Activated CD4-positive, alpha-beta T cell treated with anti-CD3 and anti-CD28 coated beads, Interleukin-2, Interleukin-4, amounts not matched to agents 100 ng/mL and 50 ng/mL, durations not matched to agents 16 hours and 8 hours (primary cell): ENCODE measurements at regions not wholly inside any gene's neighbourhood (a gene's known extent, or its start where the extent isn't known, plus 50 kb on each side); places are given as distances from the start of the nearest gene placed in this dataset.
"Not testable (repeated sequence)": the region's sequence is repeated elsewhere in the genome, so short reads cannot be mapped to it uniquely, and the experiment has no call there.

Experiments used
- DNase-seq: peaks from one replicate; pipeline ENCODE4 v3.0.0-alpha.2; 2020; ENCODE audit warnings: low spot score

- no peak for DNase-seq
Observed at GRCh38 chr6:150683320-150683719, 83.6 kb downstream of the PLEKHG1 start.

DNA sequence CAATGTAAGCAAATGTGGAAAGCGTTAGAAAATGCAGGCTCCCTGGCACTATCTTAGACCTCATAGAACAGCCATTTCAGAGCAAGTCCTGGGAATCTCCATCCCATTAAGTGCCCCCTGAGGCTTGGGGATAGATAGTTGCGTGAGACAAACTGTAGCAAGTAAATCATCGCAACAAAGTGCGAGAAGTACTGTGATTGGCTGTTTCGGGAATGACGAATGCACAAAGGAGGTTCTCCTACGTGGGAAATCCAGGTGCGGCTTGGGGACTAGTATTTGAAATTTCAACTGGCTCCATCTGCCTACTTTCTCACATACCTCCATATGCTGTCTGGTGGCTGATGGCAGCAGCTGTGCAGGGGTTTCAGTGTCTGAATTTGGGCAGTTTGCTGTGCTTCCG, 84.5 kb downstream of the PLEKHG1 start:
- DNase-seq, result no peak

DNA sequence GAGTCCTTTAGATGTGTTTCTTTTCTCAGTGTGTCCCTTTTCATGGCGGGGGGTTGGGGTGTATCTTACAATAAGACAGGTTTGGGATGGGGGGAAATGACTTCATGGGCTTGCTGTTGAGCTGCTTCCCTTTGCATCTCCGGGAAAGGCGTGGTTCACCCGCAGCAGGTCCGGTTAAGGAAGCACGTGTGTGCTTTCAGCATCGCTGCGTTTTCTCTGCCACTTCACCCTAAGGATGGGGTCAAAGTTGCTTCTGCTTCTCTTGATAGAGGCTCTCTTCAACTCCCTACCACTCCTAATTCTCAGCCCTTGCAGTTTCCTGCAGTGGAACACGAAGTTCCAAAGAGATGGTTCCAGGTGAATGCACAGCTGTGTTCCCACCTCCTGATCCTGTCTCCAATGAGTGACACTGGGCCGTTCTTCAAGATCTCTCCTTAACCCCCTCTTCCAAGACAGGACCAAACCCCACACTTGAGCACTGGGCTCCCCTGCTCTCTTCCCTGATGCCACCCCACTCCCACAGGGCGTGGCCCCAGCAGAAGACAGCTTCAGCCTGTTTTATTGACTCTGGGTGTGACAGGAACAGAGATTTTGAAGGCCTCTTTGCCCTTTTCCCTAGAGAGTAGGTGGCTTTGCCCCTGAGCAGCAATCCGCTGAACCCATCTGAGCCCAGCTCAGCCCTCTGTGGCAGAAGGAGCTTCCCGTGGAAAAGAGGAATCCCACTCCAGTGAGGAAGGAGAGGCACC, 85.2 kb downstream of the PLEKHG1 start:
- no peak for DNase-seq

GRCh38 chr6:150685860-150686259, 86.2 kb downstream of the PLEKHG1 start:
- peak; percentile 39 for DNase-seq

DNA sequence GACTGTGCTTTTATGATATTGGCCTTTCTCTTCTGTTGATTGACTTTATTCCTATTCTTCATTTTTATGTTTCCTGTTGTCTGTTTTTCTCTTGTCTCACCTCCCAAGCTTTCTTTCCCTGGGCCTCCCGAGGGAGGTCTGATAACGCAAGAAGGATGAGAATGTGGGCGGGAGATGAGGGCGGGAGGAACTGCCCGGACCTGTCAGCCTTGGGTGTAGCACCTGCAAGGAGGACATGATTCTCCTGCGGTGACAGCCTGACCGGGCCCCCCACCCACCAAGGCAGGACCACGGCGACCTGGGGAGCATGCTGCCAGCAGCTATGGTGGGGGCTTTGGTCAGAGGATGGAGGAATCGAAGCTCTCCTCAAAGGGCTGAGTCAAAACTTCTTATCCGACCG, 86.9 kb downstream of the PLEKHG1 start:
- DNase-seq, result no peak

- DNase-seq, result no peak
Observed at GRCh38 chr6:150687508-150687907, 87.8 kb downstream of the PLEKHG1 start.

DNA sequence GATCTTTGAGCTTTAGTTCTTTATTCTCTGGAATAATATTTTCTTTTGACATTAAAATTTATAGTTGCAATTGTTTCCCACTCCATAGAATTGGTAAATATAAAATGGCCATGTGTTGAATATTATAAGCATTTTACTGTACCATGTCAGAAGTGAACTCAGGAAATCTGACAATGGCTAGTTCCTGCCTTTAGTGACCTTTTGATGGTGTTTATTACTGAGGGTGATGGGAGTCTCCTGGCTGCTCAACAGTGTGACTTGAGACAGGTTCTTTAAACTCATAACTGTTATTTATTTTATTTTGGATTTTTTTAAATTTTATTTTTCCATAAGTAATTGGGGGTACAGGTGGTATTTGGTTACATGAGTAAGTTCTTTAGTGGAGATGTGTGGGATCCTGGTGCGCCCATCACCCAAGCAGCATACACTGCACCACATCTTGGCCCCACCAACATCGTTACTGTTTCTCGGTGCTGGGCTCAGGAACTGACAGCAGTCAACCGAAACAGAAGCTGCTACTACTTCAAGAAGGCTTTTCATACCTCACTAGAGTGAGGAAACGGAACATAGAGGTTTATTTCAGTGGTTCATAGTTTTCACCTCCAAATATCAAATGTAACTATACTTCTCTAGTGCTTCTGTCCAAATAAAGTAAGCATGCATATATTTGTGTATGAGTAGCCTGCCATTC, 90.4 kb downstream of the PLEKHG1 start:
- no peak for DNase-seq

DNA sequence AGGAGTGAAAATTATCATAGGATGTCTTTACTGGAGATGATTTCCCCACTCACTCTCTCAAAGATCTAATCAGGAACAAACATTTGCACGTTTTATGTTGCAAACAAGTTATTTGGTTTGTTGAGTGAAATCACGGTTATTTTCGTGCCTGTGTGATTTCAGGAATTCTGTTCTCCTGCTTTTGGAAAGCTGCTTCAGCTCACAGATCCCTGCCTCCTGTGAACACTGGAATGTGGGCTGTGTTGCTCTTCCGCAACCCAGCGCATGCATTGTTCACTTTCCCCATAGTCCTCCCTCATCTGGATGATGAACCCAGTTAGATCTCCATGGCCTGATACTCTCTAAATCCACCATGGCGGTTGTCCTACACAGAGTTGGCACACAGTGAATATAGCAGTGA, 91.0 kb downstream of the PLEKHG1 start:
- DNase-seq, result no peak

DNA sequence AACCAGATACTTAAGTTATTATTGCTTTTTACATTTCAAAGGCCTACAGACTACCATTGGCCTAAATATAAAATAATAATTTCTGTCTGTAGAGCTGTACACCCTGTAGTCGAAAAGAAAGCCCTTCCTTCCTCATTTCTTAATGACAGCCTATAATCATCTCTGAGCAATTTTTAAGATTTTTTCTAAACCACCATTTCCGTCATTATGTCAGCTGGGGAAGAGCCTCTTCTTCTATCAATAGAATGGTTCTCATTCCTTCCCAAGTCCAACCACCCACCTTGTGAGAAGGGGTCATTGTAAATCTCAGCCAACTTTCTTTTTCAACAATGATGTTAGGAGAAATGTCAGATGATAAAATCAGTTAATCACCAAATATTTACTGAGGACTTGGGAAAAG, 91.8 kb downstream of the PLEKHG1 start:
- no peak for DNase-seq

DNA sequence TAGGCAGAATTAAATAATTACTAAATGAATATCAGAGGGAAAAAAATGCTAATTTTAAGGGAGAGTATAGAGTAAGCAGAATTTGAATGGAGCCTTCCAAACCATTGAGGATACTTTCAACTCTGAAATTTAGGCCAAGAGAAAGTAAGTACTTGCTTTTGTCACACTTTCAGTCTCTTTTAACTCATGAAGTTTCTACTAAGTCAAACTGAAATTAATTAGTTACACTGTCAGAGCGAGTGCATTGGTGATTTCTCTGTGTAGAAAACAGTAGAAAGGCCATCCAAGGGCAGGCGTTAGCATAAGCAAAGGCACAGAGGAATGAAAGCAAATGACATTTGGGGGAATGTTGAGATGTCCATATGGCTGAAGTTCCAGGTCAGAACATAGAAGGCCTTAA, 92.9 kb downstream of the PLEKHG1 start:
- DNase-seq, result no peak

DNA sequence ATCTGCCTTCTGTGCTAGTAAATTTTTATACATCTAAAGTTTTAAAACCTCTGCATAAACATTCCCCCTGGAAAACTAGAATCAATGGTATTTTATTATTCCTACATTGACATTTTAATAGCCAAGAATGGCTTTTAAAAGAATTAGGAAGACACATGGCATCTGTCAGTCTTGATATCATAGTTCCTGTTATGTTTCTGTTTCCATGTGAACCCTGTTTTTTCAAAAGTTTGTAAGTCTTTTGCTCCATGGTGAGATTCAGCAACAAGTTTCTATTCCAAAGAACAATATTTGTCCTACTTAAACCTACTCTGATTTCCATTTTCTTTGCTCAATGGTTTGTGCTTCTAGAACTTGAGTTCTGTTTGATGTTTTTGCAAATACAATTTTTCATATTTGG, 95.2 kb downstream of the PLEKHG1 start:
- no peak for DNase-seq

DNA sequence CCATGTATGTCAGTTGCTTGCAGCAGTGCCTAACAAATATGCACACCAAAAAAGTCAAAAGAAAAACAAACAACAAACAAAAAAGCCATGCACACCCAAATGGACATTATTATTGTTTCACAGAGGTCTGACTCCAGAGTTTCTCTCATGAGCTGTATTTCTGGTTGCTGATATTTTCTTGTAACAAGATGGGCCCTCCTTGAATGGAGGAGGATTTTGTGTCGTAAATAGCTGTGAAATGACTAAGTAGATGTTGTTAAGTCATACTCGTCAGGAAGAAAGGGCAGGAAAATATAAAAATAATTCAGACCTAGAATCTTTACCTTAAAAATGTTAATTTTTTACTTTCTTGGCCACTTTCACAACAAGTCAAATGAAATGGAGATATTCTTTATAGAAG, 96.0 kb downstream of the PLEKHG1 start:
- DNase-seq, result no peak

DNA sequence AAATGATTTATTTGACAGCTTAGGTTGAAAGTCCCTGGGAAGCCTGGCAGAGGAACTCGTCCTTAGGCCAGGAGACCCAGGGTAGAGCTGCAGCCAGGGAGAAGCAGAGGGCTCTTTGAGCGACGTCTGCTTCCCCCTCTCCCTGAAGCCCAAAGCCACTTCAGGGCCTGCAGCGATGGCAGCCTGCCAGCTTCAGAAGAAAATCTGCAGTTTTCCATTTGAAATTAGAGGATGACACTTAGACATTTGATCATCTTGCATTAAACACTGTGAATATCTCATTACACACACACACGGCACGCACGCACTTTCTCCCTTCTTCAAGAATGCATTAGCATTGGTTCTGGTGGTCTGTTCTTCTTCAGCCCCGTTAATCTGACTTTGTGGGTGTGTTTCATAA, 96.5 kb downstream of the PLEKHG1 start:
- no peak for DNase-seq

DNA sequence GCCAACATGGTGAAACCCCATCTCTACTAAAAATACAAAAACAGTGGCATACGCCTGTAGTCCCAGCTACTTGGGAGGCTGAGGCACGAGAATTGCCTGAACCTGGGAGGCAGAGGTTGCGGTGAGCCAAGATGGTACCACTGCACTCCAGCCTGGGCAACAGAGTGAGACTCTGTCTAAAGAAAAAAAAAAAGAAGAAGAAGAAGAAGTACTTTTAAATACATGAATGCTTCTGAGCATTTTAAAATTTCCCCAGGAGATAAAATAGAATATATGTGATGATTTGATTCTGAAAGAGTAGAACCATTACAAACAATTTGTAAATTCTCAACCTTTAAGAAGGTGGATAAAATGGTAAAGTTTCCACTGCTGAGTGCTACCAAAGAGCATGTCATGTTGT, 97.2 kb downstream of the PLEKHG1 start:
- DNase-seq, result not testable (repeated sequence)

GRCh38 chr6:150697515-150697914, 97.8 kb downstream of the PLEKHG1 start:
- no peak for DNase-seq

DNA sequence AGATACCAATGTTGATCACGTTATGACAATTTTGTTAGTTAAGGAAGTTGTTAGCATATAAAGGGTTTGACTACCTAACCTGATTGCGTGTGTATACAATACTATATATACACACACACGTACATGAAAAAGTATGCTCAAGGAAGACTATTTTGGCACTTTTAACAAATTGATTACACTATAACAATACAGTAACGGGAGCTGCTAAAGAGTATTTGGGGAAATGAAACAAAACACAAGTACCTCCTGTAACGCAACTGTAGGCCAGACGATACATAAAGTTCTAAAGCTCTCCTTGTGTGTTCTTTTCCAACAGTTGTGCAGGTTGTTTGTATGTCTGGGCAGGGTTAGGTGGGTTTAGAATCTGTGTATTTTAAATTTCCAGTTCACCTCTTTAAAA, 98.7 kb downstream of the PLEKHG1 start:
- no peak for DNase-seq

GRCh38 chr6:150702675-150703074, 103.0 kb downstream of the PLEKHG1 start:
- no peak for DNase-seq

DNA sequence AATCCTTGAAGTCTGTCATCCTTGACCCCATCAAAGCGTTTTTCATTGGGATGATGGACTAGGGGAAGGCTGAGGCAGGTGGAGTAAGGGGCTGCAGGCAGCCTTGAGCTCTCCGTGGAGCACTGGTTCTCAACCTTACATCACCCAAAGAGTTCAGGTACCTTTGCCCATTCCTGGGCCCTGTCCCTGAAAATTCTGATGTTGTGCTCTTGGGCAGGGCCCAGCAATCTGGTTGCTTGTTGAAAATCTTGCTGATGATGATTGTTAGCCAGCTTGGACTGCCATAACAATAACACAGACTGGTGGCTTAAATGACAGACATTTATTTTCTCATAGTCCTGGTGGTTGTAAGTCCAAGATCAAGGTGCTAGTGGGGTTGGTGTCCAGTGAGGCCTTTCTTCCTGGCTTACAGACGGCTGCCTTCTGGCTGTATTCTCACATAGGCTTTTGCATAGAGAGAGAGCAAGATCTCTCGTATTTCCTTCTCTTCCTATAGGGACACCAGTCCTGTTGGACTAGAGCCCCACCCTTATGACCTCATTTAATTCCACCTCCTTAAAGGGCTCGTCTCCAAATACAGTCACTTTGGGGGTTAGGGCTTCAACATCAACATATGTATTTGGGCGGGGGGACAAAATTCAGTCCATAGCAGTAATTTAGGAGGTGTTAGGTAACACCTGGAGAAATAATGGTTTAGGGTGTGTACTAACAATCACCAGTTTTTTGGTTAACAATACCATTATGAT, 104.9 kb downstream of the PLEKHG1 start:
- DNase-seq, result no peak

GRCh38 chr6:150705392-150705791, 105.7 kb downstream of the PLEKHG1 start:
- DNase-seq, result no peak

DNA sequence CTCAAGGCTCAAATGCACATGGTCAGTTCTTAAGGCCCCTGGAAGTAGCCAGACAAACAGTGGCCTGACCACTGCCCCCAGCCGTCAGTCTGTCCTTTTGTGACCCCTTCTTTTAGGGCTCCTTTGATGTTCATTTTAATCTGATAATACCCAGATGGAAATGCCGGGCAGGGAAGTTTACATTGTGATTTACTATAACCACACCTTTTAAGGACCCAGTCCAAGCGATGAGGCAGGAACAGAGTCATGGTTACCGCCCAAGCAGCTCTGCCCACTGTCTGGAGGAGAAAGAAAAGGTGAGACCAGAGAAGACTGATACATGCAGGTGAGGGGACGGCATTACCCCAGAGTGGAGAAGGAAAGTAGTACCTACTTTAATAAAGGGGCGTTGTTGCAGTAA, 110.6 kb downstream of the PLEKHG1 start:
- no peak for DNase-seq

- DNase-seq, result no peak
Observed at GRCh38 chr6:150711061-150711460, 111.4 kb downstream of the PLEKHG1 start.

DNA sequence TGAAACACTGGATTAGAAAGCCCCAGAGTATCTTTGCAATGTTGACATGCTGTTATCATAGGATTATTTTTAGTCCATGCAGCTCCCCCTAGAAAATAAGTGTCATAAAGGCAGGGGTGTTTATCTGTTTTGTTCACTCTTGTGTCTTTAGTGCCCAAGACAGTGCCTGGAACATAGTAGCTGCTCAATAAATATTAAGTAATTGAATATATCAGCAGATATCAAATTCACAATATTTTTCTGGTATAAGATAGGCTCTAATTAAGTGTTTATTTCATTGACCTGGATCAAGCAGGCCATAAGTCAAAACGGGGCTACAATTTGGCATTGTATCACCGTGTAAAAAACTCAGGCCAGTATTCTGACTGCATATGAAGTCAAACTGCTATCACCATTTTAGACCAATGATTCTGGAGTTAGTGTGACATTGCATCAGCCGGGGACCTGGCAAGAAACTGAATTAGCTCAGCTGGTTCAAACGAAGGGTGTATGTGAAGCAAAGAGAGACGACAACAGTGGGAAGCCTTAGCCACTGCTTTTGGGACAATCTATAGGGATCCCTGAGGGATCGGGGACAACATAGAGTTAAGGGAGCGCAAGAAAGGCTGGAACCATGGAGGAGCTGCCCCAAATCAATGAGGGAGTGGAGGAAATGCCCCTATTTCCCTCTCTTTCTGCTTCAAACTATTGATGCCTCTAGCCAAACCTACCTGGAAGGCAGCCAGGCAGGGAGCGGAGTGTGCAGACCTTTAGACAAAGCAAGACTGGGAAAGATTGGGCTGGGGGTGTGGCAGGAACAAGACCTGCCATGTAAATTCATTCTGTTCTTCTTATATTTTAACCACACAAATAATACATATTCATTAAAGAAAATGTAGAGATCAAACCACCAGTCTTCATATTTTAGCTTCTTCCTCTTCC, 112.2 kb downstream of the PLEKHG1 start:
- DNase-seq, result no peak
